Fibroblast of villous mesenchyme (primary cell): ENCODE measurements at regions not wholly inside any gene's neighbourhood (a gene's known extent, or its start where the extent isn't known, plus 50 kb on each side); places are given as distances from the start of the nearest gene placed in this dataset.

Experiments used
- DNase-seq: peaks from one replicate; pipeline ENCODE4 v3.0.0-alpha.2; 2010; ENCODE audit warnings: low read depth
- H3K4me3 ChIP-seq: 2 replicates; pipeline ENCODE4 v1.5.1; 2011; ENCODE audit warnings: low read depth, mild to moderate bottlenecking, low read length
- TF ChIP-seq, protein P1 (sequence below): IDR thresholded peaks from 2 replicates; pipeline ENCODE4 v1.5.1; 2012; ENCODE audit warnings: low read depth, mild to moderate bottlenecking, low read length; ENCODE audit not compliant: insufficient read depth

- TF ChIP-seq, protein P1, sequence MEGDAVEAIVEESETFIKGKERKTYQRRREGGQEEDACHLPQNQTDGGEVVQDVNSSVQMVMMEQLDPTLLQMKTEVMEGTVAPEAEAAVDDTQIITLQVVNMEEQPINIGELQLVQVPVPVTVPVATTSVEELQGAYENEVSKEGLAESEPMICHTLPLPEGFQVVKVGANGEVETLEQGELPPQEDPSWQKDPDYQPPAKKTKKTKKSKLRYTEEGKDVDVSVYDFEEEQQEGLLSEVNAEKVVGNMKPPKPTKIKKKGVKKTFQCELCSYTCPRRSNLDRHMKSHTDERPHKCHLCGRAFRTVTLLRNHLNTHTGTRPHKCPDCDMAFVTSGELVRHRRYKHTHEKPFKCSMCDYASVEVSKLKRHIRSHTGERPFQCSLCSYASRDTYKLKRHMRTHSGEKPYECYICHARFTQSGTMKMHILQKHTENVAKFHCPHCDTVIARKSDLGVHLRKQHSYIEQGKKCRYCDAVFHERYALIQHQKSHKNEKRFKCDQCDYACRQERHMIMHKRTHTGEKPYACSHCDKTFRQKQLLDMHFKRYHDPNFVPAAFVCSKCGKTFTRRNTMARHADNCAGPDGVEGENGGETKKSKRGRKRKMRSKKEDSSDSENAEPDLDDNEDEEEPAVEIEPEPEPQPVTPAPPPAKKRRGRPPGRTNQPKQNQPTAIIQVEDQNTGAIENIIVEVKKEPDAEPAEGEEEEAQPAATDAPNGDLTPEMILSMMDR, result no peak
- no peak overlapping the region for H3K4me3 ChIP-seq
- no peak for DNase-seq
Observed at GRCh38 chr4:36556984-36557383, 275.6 kb downstream of the DTHD1 start.

GRCh38 chr4:36568575-36568974 is 287.2 kb downstream of the DTHD1 start:
- TF ChIP-seq, protein P1, result no peak
- DNase-seq, result no peak
- no peak overlapping the region for H3K4me3 ChIP-seq

GRCh38 chr4:36573441-36573840 is 292.0 kb downstream of the DTHD1 start:
- H3K4me3 ChIP-seq, result no peak overlapping the region
- TF ChIP-seq, protein P1, result no peak
- DNase-seq, result no peak

DNA sequence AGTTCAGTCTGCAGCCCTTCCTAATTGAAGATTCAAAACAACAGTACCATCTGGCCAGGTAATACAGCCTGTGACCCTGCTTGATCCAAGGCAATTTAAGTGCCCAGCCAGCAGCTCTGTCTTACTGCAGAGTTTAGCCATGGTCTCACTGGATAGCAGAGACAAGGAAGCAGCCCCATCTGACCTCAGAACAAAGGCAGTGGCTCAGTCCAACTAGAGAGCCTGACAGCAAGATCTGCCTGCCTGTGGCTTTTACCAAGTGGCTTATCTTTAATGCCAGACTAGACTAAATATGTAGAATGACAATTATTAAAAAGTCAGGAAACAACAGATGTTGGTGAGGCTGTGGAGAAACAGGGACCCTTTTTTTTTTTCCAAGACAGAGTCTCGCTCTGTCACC is 293.4 kb downstream of the DTHD1 start:
- no peak for DNase-seq
- no peak overlapping the region for H3K4me3 ChIP-seq
- TF ChIP-seq, protein P1, result no peak

- H3K4me3 ChIP-seq, result no peak overlapping the region
- TF ChIP-seq, protein P1, result no peak
- DNase-seq, result no peak
Observed at GRCh38 chr4:36582198-36582597, 300.8 kb downstream of the DTHD1 start.

DNA sequence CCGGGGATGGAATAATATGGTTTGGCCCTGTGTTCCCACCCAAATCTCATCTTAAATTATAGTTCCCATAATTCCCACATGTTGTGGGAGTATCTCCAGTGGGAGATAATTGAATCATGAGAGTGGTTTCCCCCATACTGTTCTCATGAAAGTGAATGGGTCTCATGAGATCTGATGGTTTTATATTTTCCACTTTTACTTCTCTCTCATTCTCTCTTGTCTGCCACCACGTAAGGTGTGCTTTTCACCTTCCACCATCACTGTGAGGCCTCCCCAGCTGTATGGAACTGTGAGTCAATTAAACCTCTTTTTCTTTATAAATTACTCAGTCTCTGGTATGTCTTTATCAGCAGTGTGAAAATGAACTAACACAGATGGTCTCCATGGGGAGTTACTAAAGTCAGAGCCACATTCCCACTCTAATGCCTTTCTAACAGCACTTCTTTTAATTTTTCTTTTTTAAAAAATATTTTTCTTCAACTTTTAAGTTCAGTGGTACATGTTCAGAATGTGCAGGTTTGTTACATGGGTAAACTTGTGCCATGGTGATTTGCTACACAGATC is 306.6 kb downstream of the DTHD1 start:
- DNase-seq, result no peak
- no peak overlapping the region for H3K4me3 ChIP-seq
- TF ChIP-seq, protein P1, result no peak

DNA sequence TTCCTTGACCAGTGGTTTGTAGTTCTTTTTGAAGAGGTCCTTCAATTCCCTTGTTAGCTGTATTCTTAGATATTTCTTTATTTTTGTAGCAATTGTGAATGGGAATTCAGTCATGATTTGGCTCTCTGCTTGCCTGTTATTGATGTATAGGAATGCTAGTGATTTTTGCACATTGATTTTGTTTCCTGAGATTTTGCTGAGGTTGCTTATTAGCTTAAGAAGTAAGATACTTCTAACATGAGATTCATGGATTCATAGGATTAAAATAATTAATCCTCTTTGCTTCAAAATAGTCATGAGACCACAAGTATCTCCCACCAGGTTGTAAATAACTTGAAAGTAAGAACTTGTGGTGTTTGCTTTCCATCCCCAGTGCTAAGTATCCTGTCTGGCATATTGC is 308.9 kb downstream of the DTHD1 start:
- no peak for DNase-seq
- no peak overlapping the region for H3K4me3 ChIP-seq
- TF ChIP-seq, protein P1, result no peak
